ENCODE measurements at regions not wholly inside any gene's neighbourhood (a gene's known extent, or its start where the extent isn't known, plus 50 kb on each side); places are given as distances from the start of the nearest gene placed in this dataset.

- DNase-seq (ENCODE audit: low spot score) = no peak
- Histone ChIP-seq H3K9me3 (no peaks in the 10 kb centered on the region), H3K27me3 (replicated peaks; ENCODE audit: insufficient read depth) (no peaks in the 10 kb centered on the region), H3K27ac (no peak overlapping the region), H3K4me3 (no peak overlapping the region), H3K36me3 (no peaks in the 10 kb centered on the region), H3K4me1 (replicated peaks) (no peaks in the 10 kb centered on the region)
- intact Hi-C loops (cut with DNase I) = no loop called here
- WGBS = 93% methylated on average over 3 of the region's 3 CpGs
- no peak for TF ChIP-seq POLR2A (IDR thresholded peaks at IDR 0.05)
- no peak for TF ChIP-seq POLR2AphosphoS5 (IDR thresholded peaks at IDR 0.05)
- TF ChIP-seq CTCF (IDR thresholded peaks at IDR 0.05) = no peak
These were observed 254.5 kb downstream of the BUB3 start for GRCh38 chr10:123408660-123409059.

- intact Hi-C loops (cut with DNase I) = no loop called here
- no peak overlapping the region for H3K4me3 ChIP-seq
- WGBS = 28% methylated on average over 3 of the region's 3 CpGs
- H3K4me1 ChIP-seq (replicated peaks) = no peaks in the 10 kb centered on the region
- no peak overlapping the region for H3K27ac ChIP-seq
- TF ChIP-seq POLR2AphosphoS5 (IDR thresholded peaks at IDR 0.05) (no peak), POLR2A (IDR thresholded peaks at IDR 0.05) (no peak), CTCF (IDR thresholded peaks at IDR 0.05) (no peak)
- no peaks in the 10 kb centered on the region for H3K9me3 ChIP-seq
- H3K36me3 ChIP-seq = no peaks in the 10 kb centered on the region
- no peaks in the 10 kb centered on the region for H3K27me3 ChIP-seq (replicated peaks; ENCODE audit: insufficient read depth)
- no peak for DNase-seq (ENCODE audit: low spot score)
These were observed 255.2 kb downstream of the BUB3 start for GRCh38 chr10:123409426-123409825.

- TF ChIP-seq CTCF (IDR thresholded peaks at IDR 0.05) (no peak), POLR2AphosphoS5 (IDR thresholded peaks at IDR 0.05) (no peak), POLR2A (IDR thresholded peaks at IDR 0.05) (no peak)
- Histone ChIP-seq H3K9me3 (no peaks in the 10 kb centered on the region), H3K4me1 (replicated peaks) (no peaks in the 10 kb centered on the region), H3K27me3 (replicated peaks; ENCODE audit: insufficient read depth) (no peaks in the 10 kb centered on the region), H3K36me3 (no peaks in the 10 kb centered on the region), H3K27ac (no peak overlapping the region), H3K4me3 (no peak overlapping the region)
- no peak for DNase-seq (ENCODE audit: low spot score)
- intact Hi-C loops (cut with DNase I) = no loop called here
- WGBS = 83% methylated on average over 6 of the region's 6 CpGs
These were observed 255.7 kb downstream of the BUB3 start for GRCh38 chr10:123409884-123410283.

GRCh38 chr10:123413353-123413752 is 252.8 kb upstream of the GPR26 start:
- H3K9me3 ChIP-seq = no peaks in the 10 kb centered on the region
- TF ChIP-seq POLR2AphosphoS5 (IDR thresholded peaks at IDR 0.05) (no peak), POLR2A (IDR thresholded peaks at IDR 0.05) (no peak), CTCF (IDR thresholded peaks at IDR 0.05) (no peak)
- H3K4me1 ChIP-seq (replicated peaks) = no peaks in the 10 kb centered on the region
- intact Hi-C loops (cut with DNase I) = no loop called here
- no peak overlapping the region for H3K27ac ChIP-seq
- no peak overlapping the region for H3K4me3 ChIP-seq
- no peaks in the 10 kb centered on the region for H3K27me3 ChIP-seq (replicated peaks; ENCODE audit: insufficient read depth)
- no peaks in the 10 kb centered on the region for H3K36me3 ChIP-seq
- 95% methylated on average over 2 of the region's 2 CpGs for WGBS
- DNase-seq (ENCODE audit: low spot score) = no peak

- Histone ChIP-seq H3K4me3 (no peak overlapping the region), H3K27me3 (replicated peaks; ENCODE audit: insufficient read depth) (no peaks in the 10 kb centered on the region), H3K36me3 (no peaks in the 10 kb centered on the region), H3K9me3 (no peaks in the 10 kb centered on the region), H3K27ac (no peak overlapping the region), H3K4me1 (replicated peaks) (no peaks in the 10 kb centered on the region)
- 53% methylated on average over 4 of the region's 4 CpGs for WGBS
- no peak for TF ChIP-seq CTCF (IDR thresholded peaks at IDR 0.05)
- no peak for TF ChIP-seq POLR2AphosphoS5 (IDR thresholded peaks at IDR 0.05)
- TF ChIP-seq POLR2A (IDR thresholded peaks at IDR 0.05) = no peak
- intact Hi-C loops (cut with DNase I) = no loop called here
- no peak for DNase-seq (ENCODE audit: low spot score)
These were observed 250.6 kb upstream of the GPR26 start for GRCh38 chr10:123415523-123415922.
